OCI-LY1 (cell line): ENCODE measurements at regions not wholly inside any gene's neighbourhood (a gene's known extent, or its start where the extent isn't known, plus 50 kb on each side); places are given as distances from the start of the nearest gene placed in this dataset.

ENCODE experiments used
- EZH2 ChIP-seq: fragments of 200-600 bp; sonication (generic), shearing (Covaris generic); IDR thresholded peaks from 2 replicates; pipeline ENCODE4 v1.8.0; 2017; ENCODE audit warnings: borderline replicate concordance, mixed run types, mild to moderate bottlenecking, antibody characterized with exemption, low read length, moderate library complexity, mixed read lengths
- TF ChIP-seq, protein P1 (sequence below): fragments of 200-600 bp; sonication (generic), shearing (Covaris generic); IDR thresholded peaks from 2 replicates; pipeline ENCODE4 v1.5.1; 2017; ENCODE audit warnings: mild to moderate bottlenecking, antibody characterized with exemption, low read length, moderate library complexity, mixed read lengths

- TF ChIP-seq, protein P1, sequence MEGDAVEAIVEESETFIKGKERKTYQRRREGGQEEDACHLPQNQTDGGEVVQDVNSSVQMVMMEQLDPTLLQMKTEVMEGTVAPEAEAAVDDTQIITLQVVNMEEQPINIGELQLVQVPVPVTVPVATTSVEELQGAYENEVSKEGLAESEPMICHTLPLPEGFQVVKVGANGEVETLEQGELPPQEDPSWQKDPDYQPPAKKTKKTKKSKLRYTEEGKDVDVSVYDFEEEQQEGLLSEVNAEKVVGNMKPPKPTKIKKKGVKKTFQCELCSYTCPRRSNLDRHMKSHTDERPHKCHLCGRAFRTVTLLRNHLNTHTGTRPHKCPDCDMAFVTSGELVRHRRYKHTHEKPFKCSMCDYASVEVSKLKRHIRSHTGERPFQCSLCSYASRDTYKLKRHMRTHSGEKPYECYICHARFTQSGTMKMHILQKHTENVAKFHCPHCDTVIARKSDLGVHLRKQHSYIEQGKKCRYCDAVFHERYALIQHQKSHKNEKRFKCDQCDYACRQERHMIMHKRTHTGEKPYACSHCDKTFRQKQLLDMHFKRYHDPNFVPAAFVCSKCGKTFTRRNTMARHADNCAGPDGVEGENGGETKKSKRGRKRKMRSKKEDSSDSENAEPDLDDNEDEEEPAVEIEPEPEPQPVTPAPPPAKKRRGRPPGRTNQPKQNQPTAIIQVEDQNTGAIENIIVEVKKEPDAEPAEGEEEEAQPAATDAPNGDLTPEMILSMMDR = no peak
- no peak for TF ChIP-seq EZH2
Observed at GRCh38 chr1:197845886-197846285, 56.5 kb upstream of the C1orf53 start.
